Frontal cortex (tissue), 3 donors: ENCODE measurements at regions not wholly inside any gene's neighbourhood (a gene's known extent, or its start where the extent isn't known, plus 50 kb on each side); places are given as distances from the start of the nearest gene placed in this dataset.

Experiments
- DNase-seq, 2 donors: peaks; one replicate each; pipeline ENCODE4 v3.0.0; 2012; ENCODE audit warnings: low spot score in 2 of 2
- FAIRE-seq: peaks from 2 replicates; lab custom pipeline; 2012; peaks lifted over from hg19 to GRCh38; lab: Jason Lieb, UNC
- donor health status: control.
- donor health status: control.
- donor health status: control.

- FAIRE-seq (no peak), DNase-seq (no peak)
These were observed 1112.3 kb downstream of the KCNT2 start for GRCh38 chr1:195495720-195496635.

- DNase-seq (no peak), FAIRE-seq (no peak)
These were observed 1126.1 kb downstream of the KCNT2 start for GRCh38 chr1:195482137-195482536.

- DNase-seq (no peak), FAIRE-seq (no peak)
These were observed 1126.9 kb downstream of the KCNT2 start for GRCh38 chr1:195481293-195481692.

GRCh38 chr1:195475568-195475967 is 1132.7 kb downstream of the KCNT2 start:
- FAIRE-seq (no peak), DNase-seq (no peak)

- DNase-seq (no peak), FAIRE-seq (no peak)
These were observed 1135.9 kb downstream of the KCNT2 start for GRCh38 chr1:195472291-195472690.

GRCh38 chr1:195466639-195467038 is 1141.6 kb downstream of the KCNT2 start:
- DNase-seq: no peak
- no peak for FAIRE-seq

- FAIRE-seq: no peak
- DNase-seq: no peak
These were observed 1145.6 kb downstream of the KCNT2 start for GRCh38 chr1:195462646-195463045.

- DNase-seq (no peak), FAIRE-seq (no peak)
These were observed 1146.1 kb downstream of the KCNT2 start for GRCh38 chr1:195462152-195462551.

GRCh38 chr1:195458365-195458764 is 1149.9 kb downstream of the KCNT2 start:
- FAIRE-seq (no peak), DNase-seq (no peak)

GRCh38 chr1:195450794-195451193 is 1157.4 kb downstream of the KCNT2 start:
- DNase-seq: no peak
- FAIRE-seq: no peak

- FAIRE-seq: no peak
- DNase-seq: no peak
These were observed 1168.6 kb downstream of the KCNT2 start for GRCh38 chr1:195439661-195440060.

- DNase-seq: no peak
- FAIRE-seq: no peak
These were observed 1173.6 kb downstream of the KCNT2 start for GRCh38 chr1:195434566-195435203.

- no peak for FAIRE-seq
- DNase-seq: no peak
These were observed 1177.4 kb downstream of the KCNT2 start for GRCh38 chr1:195430826-195431225.

GRCh38 chr1:195428927-195429326 is 1179.3 kb downstream of the KCNT2 start:
- no peak for FAIRE-seq
- no peak for DNase-seq

- FAIRE-seq (no peak), DNase-seq (no peak)
These were observed 1192.7 kb downstream of the KCNT2 start for GRCh38 chr1:195415584-195415983.

GRCh38 chr1:195394567-195394966 is 1213.7 kb downstream of the KCNT2 start:
- DNase-seq (no peak), FAIRE-seq (no peak)

GRCh38 chr1:195376190-195376589 is 1232.0 kb downstream of the KCNT2 start:
- no peak for FAIRE-seq

GRCh38 chr1:195373856-195374255 is 1234.4 kb downstream of the KCNT2 start:
- DNase-seq (no peak), FAIRE-seq (no peak)

More at GRCh38 chr1:195376190-195376589, 1232.0 kb downstream of the KCNT2 start:
- no peak for DNase-seq

GRCh38 chr1:195345149-195345548 is 1263.1 kb downstream of the KCNT2 start:
- no peak for FAIRE-seq
- DNase-seq: no peak

- no peak for FAIRE-seq
- DNase-seq: no peak
These were observed 1270.6 kb downstream of the KCNT2 start for GRCh38 chr1:195337646-195338045.

- FAIRE-seq (no peak), DNase-seq (no peak)
These were observed 1271.4 kb downstream of the KCNT2 start for GRCh38 chr1:195336812-195337211.
